ENCODE measurements at regions not wholly inside any gene's neighbourhood (a gene's known extent, or its start where the extent isn't known, plus 50 kb on each side); places are given as distances from the start of the nearest gene placed in this dataset.
"Not testable (repeated sequence)": the region's sequence is repeated elsewhere in the genome, so short reads cannot be mapped to it uniquely, and the experiment has no call there.

- TF ChIP-seq GATA1 (IDR thresholded peaks at IDR 0.05; ENCODE audit: low read depth, low read length) (no peak), POLR2A (IDR thresholded peaks at IDR 0.05; ENCODE audit: low read length) (no peak)
- DNase-seq, result no peak
These were observed 526.2 kb upstream of the B3GAT1 start for GRCh38 chr11:134938212-134938611.

GRCh38 chr11:134937193-134937592 lies 525.2 kb upstream of the B3GAT1 start:
- not testable (repeated sequence) for DNase-seq

- DNase-seq, result no peak
- TF ChIP-seq GATA1 (IDR thresholded peaks at IDR 0.05; ENCODE audit: low read depth, low read length), result no peak
- no peak for TF ChIP-seq POLR2A (IDR thresholded peaks at IDR 0.05; ENCODE audit: low read length)
These were observed 520.7 kb upstream of the B3GAT1 start for GRCh38 chr11:134932761-134933160.

- no peak for TF ChIP-seq GATA1 (IDR thresholded peaks at IDR 0.05; ENCODE audit: low read depth, low read length)
- TF ChIP-seq POLR2A (IDR thresholded peaks at IDR 0.05; ENCODE audit: low read length), result no peak
- no peak for DNase-seq
These were observed 513.4 kb upstream of the B3GAT1 start for GRCh38 chr11:134925432-134925831.

- TF ChIP-seq POLR2A (IDR thresholded peaks at IDR 0.05; ENCODE audit: low read length) (no peak), GATA1 (IDR thresholded peaks at IDR 0.05; ENCODE audit: low read depth, low read length) (no peak)
- no peak for DNase-seq
These were observed 511.4 kb upstream of the B3GAT1 start for GRCh38 chr11:134923441-134923840.

GRCh38 chr11:134921938-134922337 lies 509.9 kb upstream of the B3GAT1 start:
- no peak for DNase-seq

GRCh38 chr11:134920851-134921608 lies 509.0 kb upstream of the B3GAT1 start:
- no peak for DNase-seq
- no peak for TF ChIP-seq POLR2A (IDR thresholded peaks at IDR 0.05; ENCODE audit: low read length)
- TF ChIP-seq GATA1 (IDR thresholded peaks at IDR 0.05; ENCODE audit: low read depth, low read length), result no peak

More at GRCh38 chr11:134921938-134922337, 509.9 kb upstream of the B3GAT1 start:
- no peak for TF ChIP-seq POLR2A (IDR thresholded peaks at IDR 0.05; ENCODE audit: low read length)
- TF ChIP-seq GATA1 (IDR thresholded peaks at IDR 0.05; ENCODE audit: low read depth, low read length), result no peak

GRCh38 chr11:134916421-134917213 lies 504.6 kb upstream of the B3GAT1 start:
- no peak for DNase-seq
- TF ChIP-seq POLR2A (IDR thresholded peaks at IDR 0.05; ENCODE audit: low read length) (no peak), GATA1 (IDR thresholded peaks at IDR 0.05; ENCODE audit: low read depth, low read length) (no peak)

GRCh38 chr11:134915881-134916280 lies 503.8 kb upstream of the B3GAT1 start:
- TF ChIP-seq GATA1 (IDR thresholded peaks at IDR 0.05; ENCODE audit: low read depth, low read length) (no peak), POLR2A (IDR thresholded peaks at IDR 0.05; ENCODE audit: low read length) (no peak)
- no peak for DNase-seq

- TF ChIP-seq GATA1 (IDR thresholded peaks at IDR 0.05; ENCODE audit: low read depth, low read length) (no peak), POLR2A (IDR thresholded peaks at IDR 0.05; ENCODE audit: low read length) (no peak)
- DNase-seq, result no peak
These were observed 503.2 kb upstream of the B3GAT1 start for GRCh38 chr11:134915212-134915611.

- TF ChIP-seq POLR2A (IDR thresholded peaks at IDR 0.05; ENCODE audit: low read length) (no peak), GATA1 (IDR thresholded peaks at IDR 0.05; ENCODE audit: low read depth, low read length) (no peak)
- no peak for DNase-seq
These were observed 502.1 kb upstream of the B3GAT1 start for GRCh38 chr11:134913999-134914590.

GRCh38 chr11:134913391-134913790 lies 501.3 kb upstream of the B3GAT1 start:
- TF ChIP-seq POLR2A (IDR thresholded peaks at IDR 0.05; ENCODE audit: low read length), result no peak
- no peak for TF ChIP-seq GATA1 (IDR thresholded peaks at IDR 0.05; ENCODE audit: low read depth, low read length)
- no peak for DNase-seq

GRCh38 chr11:134911514-134912180 lies 499.6 kb upstream of the B3GAT1 start:
- peak in 1 of 2 experiments; percentile 21 for DNase-seq
- TF ChIP-seq POLR2A (IDR thresholded peaks at IDR 0.05; ENCODE audit: low read length) (no peak), GATA1 (IDR thresholded peaks at IDR 0.05; ENCODE audit: low read depth, low read length) (no peak)

- no peak for TF ChIP-seq POLR2A (IDR thresholded peaks at IDR 0.05; ENCODE audit: low read length)
- TF ChIP-seq GATA1 (IDR thresholded peaks at IDR 0.05; ENCODE audit: low read depth, low read length), result no peak
- DNase-seq, result no peak
These were observed 496.5 kb upstream of the B3GAT1 start for GRCh38 chr11:134908583-134908982.
